Gastroesophageal sphincter (tissue), 4 donors: ENCODE measurements at regions not wholly inside any gene's neighbourhood (a gene's known extent, or its start where the extent isn't known, plus 50 kb on each side); places are given as distances from the start of the nearest gene placed in this dataset.

Experiments used
- ATAC-seq: fragments of 150-250 bp; one replicate; pipeline ENCODE4 v1.9.1; 2016; ENCODE audit warnings: mild to moderate bottlenecking, moderate library complexity
- H3K27ac ChIP-seq, 4 donors: fragments of 200-600 bp; sonication (generic) in 3 of 4; 1 replicate in 3 of 4; 2 replicates in 1 of 4; pipeline ENCODE4 v1.5.1; 2016 to 2019
- H3K27me3 ChIP-seq: fragments of 200-600 bp; sonication (generic); one replicate; pipeline ENCODE4 v1.5.1; 2019
- H3K36me3 ChIP-seq, 2 donors: fragments of 200-600 bp; sonication (generic); one replicate each; pipeline ENCODE4 v1.5.1; 2019; ENCODE audit warnings: control low read depth in 1 of 2
- H3K4me1 ChIP-seq, 3 donors: fragments of 200-600 bp; sonication (generic); 1 replicate in 2 of 3; 2 replicates in 1 of 3; pipeline ENCODE4 v1.5.1; 2016 to 2019; ENCODE audit warnings: control low read depth in 2 of 3
- H3K4me3 ChIP-seq, 2 donors: fragments of 200-600 bp; sonication (generic); one replicate each; pipeline ENCODE4 v1.5.1; 2019; ENCODE audit warnings: mild to moderate bottlenecking in 1 of 2, moderate library complexity in 1 of 2
- H3K9me3 ChIP-seq, 3 donors: fragments of 200-600 bp; sonication (generic); one replicate each; pipeline ENCODE4 v1.5.1; 2017 to 2019; ENCODE audit warnings: control low read depth in 2 of 3
- CTCF ChIP-seq, 4 experiments: fragments of 200-600 bp in 2 of 4; fragments of 450-650 bp in 2 of 4; sonication (generic) in 1 of 4; IDR thresholded peaks; one replicate each; pipeline ENCODE4 v1.5.1; 2017 to 2019; ENCODE audit warnings: antibody characterized with exemption in 4 of 4, mild to moderate bottlenecking in 2 of 4, moderate library complexity in 2 of 4
- EP300 ChIP-seq: sonication (generic); formaldehyde crosslinking; IDR thresholded peaks from one replicate; pipeline ENCODE4 v1.6.1; 2017; ENCODE audit warnings: antibody characterized with exemption, mild to moderate bottlenecking
- POLR2A ChIP-seq, 2 donors: fragments of 450-650 bp; IDR thresholded peaks; one replicate each; pipeline ENCODE4 v1.6.1; 2017; ENCODE audit warnings: antibody characterized with exemption in 2 of 2, mild to moderate bottlenecking in 2 of 2, moderate library complexity in 1 of 2
- POLR2AphosphoS5 ChIP-seq: sonication (generic); formaldehyde crosslinking; IDR thresholded peaks from one replicate; pipeline ENCODE4 v1.6.1; 2017; ENCODE audit warnings: antibody characterized with exemption
- WGBS, 2 donors: methylation state at CpG; one replicate each; pipeline ENCODE4 v1.1.5; 2018; ENCODE audit warnings: low coverage in 1 of 2; 5-methylcytosine and 5-hydroxymethylcytosine counted together

- ATAC-seq: no peak
Observed at GRCh38 chr18:34342960-34343359, 118.2 kb upstream of the NOL4 start.

GRCh38 chr18:34345738-34346137 lies 121.0 kb upstream of the NOL4 start:
- no peak overlapping the region for H3K4me3 ChIP-seq
- no peaks in the 10 kb centered on the region for H3K9me3 ChIP-seq
- no peaks in the 10 kb centered on the region for H3K27me3 ChIP-seq
- no peaks in the 10 kb centered on the region for H3K36me3 ChIP-seq
- H3K4me1 ChIP-seq: no peaks in the 10 kb centered on the region
- ATAC-seq: no peak
- no peak for TF ChIP-seq POLR2AphosphoS5
- no peak for TF ChIP-seq CTCF (IDR thresholded peaks at IDR 0.05)
- no peak for TF ChIP-seq POLR2A (IDR thresholded peaks at IDR 0.05)
- no peak for TF ChIP-seq EP300
- H3K27ac ChIP-seq: no peak overlapping the region

More at GRCh38 chr18:34342960-34343359, 118.2 kb upstream of the NOL4 start:
- no peaks in the 10 kb centered on the region for H3K27me3 ChIP-seq
- no peak overlapping the region for H3K27ac ChIP-seq
- no peak overlapping the region for H3K4me3 ChIP-seq
- no peaks in the 10 kb centered on the region for H3K36me3 ChIP-seq
- TF ChIP-seq EP300 (no peak), POLR2AphosphoS5 (no peak), CTCF (IDR thresholded peaks at IDR 0.05) (no peak), POLR2A (IDR thresholded peaks at IDR 0.05) (no peak)
- no peaks in the 10 kb centered on the region for H3K9me3 ChIP-seq
- WGBS, 2 donors: 22 to 29% methylated on average over 1 of the region's 1 CpG
- H3K4me1 ChIP-seq: no peaks in the 10 kb centered on the region

- WGBS, 2 donors: 100% methylated on average over 1 of the region's 3 CpGs
- no peak overlapping the region for H3K27ac ChIP-seq
- no peaks in the 10 kb centered on the region for H3K27me3 ChIP-seq
- no peaks in the 10 kb centered on the region for H3K36me3 ChIP-seq
- no peak overlapping the region for H3K4me3 ChIP-seq
- no peak for ATAC-seq
- H3K9me3 ChIP-seq: no peaks in the 10 kb centered on the region
- no peak for TF ChIP-seq POLR2AphosphoS5
- TF ChIP-seq CTCF (IDR thresholded peaks at IDR 0.05): no peak
- no peak for TF ChIP-seq EP300
- TF ChIP-seq POLR2A (IDR thresholded peaks at IDR 0.05): no peak
- H3K4me1 ChIP-seq: no peaks in the 10 kb centered on the region
Observed at GRCh38 chr18:34350778-34351177, 126.1 kb upstream of the NOL4 start.

- H3K4me1 ChIP-seq: no peaks in the 10 kb centered on the region
- no peak overlapping the region for H3K27ac ChIP-seq
- 38 to 60% methylated on average over 1 of the region's 1 CpG for WGBS, 2 donors
- no peaks in the 10 kb centered on the region for H3K27me3 ChIP-seq
- no peak for ATAC-seq
- H3K9me3 ChIP-seq: no peaks in the 10 kb centered on the region
- H3K36me3 ChIP-seq: no peaks in the 10 kb centered on the region
- H3K4me3 ChIP-seq: no peak overlapping the region
- TF ChIP-seq POLR2AphosphoS5 (no peak), EP300 (no peak), CTCF (IDR thresholded peaks at IDR 0.05) (peak in 3 of 4 experiments; percentile 6 to 39 (median 20))
Observed at GRCh38 chr18:34352385-34353163, 127.9 kb upstream of the NOL4 start.

GRCh38 chr18:34354351-34354750 lies 129.6 kb upstream of the NOL4 start:
- no peak overlapping the region for H3K4me3 ChIP-seq
- H3K4me1 ChIP-seq: no peaks in the 10 kb centered on the region
- no peak for TF ChIP-seq POLR2AphosphoS5
- ATAC-seq: no peak
- no peaks in the 10 kb centered on the region for H3K9me3 ChIP-seq
- no peaks in the 10 kb centered on the region for H3K27me3 ChIP-seq
- H3K27ac ChIP-seq: no peak overlapping the region
- H3K36me3 ChIP-seq: no peaks in the 10 kb centered on the region
- WGBS, 2 donors: 56% methylated on average over 3 of the region's 3 CpGs; no CpG with 5 or more reads in 1 of the 2 donors
